Adipose tissue (tissue), 3 donors: ENCODE measurements at regions not wholly inside any gene's neighbourhood (a gene's known extent, or its start where the extent isn't known, plus 50 kb on each side); places are given as distances from the start of the nearest gene placed in this dataset.

Experiments used
- H3K27ac ChIP-seq: one replicate; pipeline ENCODE4 v1.5.1; 2013; ENCODE audit warnings: low read depth, low read length
- WGBS, 3 donors: extraction: QIAGEN DNeasy Blood & Tissue Kit; methylation state at CpG; one replicate each; pipeline ENCODE4 v1.1.7; 2013; 5-methylcytosine and 5-hydroxymethylcytosine counted together
- donor health status: healthy with polysubstance abuse.
- donor health status: Bipolar disorder and iron deficiency.
- donor health status: healthy.

DNA sequence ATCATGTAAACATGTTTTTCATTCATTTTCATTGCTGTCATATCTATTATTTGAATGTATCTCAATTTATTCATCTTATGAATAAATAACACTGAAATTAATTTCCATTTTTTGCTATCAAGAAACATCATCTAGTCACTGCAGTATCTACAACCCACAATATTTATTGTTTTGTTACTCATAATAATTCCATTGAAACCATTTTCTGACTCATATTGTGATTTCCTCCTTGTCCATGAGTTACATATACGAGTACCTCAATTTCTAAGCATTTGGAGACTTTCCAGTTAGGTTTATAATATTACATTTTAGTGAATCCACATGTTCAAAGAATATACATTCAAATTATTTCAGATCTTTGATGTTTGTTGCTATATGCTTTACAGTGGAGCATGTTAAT is 1524.0 kb downstream of the SLITRK1 start:
- no peak overlapping the region for H3K27ac ChIP-seq
- WGBS, 3 donors, result 54 to 67% (median 60%) methylated on average over 1 of the region's 1 CpG

DNA sequence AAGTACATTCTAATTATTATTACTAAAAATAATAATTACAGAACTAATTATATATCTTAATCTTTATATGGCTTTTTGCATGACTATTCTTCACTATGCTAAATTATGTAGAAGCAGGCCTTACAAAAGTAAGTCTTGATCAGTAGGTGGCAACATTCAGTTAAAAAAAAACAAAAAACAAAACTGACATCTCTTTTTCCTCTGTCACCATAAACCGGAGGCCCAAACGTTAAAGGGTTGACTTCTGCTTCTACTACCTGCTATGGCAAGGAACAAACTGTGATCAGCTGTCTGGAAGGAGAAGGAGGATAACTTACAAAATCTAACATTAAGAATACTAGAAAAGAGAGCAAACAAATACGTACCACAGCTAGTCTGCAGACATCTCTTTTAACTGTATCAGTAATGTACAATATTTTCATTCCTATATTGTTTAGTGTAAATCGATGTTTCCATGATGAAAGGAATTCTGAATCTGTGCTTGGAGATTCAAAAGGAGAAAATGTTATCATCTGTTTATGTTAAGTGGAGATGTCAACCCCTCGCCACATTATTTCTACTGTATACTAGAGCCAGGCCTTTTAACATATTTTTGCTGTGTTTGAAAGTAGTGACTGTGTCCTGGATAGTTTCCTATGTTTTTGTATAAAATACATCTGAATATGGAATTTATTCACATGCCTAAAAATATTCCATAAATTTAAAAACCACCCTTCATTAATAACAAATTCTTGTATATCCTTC is 1525.4 kb downstream of the SLITRK1 start:
- no peak overlapping the region for H3K27ac ChIP-seq
- 46 to 55% (median 52%) methylated on average over 5 of the region's 5 CpGs for WGBS, 3 donors

DNA sequence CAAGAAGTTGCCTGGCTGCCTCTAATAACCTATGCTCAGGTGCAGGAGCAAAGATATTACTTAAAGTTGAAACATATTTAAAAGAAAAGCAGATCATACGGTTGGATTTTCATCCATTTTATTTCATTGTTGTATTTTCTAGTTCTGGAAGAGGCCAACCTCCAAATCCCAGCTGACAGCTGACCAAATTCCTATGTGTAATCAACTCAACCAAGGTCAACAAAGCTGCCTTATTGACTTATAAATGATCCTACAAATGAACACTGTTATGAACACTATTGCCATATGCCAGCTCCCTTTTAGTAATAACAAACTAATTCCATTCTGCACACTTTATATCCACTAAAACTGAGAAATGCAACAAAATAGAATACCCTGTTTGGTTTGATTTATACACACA is 1537.4 kb downstream of the SLITRK1 start:
- H3K27ac ChIP-seq, result no peak overlapping the region
- whole genome bisulfite sequencing, 3 donors, result 66 to 92% (median 88%) methylated on average over 1 of the region's 1 CpG

DNA sequence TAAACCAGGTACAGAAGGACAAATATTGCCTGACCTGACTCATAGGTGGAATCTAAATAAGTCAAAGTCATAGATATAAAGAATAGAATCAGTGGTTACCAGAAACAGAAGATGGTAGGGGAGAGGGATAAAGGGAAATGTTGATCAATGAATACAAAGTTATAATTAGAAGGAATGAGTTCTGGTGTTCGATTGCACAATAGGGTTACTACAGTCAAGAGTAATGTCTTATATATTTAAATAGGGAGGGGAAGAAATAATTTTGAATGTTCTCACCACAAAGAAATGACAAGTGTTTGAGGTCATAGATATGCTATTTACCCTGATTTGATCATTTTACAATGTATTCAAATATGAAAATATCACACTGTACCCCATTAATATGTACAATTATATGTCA is 1541.2 kb downstream of the SLITRK1 start:
- WGBS, 3 donors, result 80 to 90% (median 86%) methylated on average over 1 of the region's 1 CpG

DNA sequence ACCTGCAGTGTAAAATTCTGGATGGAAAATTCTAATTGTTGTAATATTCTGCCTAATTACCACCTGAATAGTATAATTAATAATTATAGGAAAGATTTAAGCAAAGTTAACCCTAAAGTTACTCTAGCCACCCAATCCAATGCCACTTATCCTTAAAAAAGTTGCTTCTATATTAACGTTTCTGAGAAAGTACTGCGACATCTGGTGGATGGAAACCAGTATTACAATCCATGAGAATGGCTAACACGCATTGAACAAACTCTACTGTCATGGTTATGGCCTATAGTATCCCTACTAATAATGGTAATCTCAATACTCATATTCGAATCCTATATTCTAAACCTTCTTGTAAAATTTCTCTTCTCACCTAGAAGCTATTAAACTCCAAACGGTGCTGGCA is 1551.8 kb downstream of the SLITRK1 start:
- WGBS, 3 donors, result 51 to 59% (median 56%) methylated on average over 5 of the region's 5 CpGs
- H3K27ac ChIP-seq, result no peak overlapping the region

More for the DNA sequence above, 1541.2 kb downstream of the SLITRK1 start:
- no peak overlapping the region for H3K27ac ChIP-seq

DNA sequence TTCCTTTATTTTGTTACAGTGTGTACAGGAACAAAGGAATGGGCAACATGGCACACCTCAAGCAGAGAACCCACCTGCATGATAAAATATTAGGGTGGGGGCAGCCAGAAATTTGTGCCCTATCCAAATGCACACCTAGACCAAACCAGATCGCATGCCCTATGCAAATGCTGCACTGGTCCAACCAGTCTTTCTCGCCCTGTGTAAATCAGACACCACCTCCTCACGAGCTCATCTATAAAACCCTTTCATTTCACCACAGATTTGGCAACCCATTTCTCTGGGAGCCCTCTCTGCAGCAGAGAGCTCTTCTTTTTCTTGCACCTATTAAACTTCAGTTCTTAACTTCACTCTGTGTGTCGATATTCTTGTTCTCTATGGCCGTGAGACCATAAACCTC is 1559.2 kb downstream of the SLITRK1 start:
- H3K27ac ChIP-seq, result no peak overlapping the region
- WGBS, 3 donors, result 88 to 91% (median 90%) methylated on average over 5 of the region's 5 CpGs

DNA sequence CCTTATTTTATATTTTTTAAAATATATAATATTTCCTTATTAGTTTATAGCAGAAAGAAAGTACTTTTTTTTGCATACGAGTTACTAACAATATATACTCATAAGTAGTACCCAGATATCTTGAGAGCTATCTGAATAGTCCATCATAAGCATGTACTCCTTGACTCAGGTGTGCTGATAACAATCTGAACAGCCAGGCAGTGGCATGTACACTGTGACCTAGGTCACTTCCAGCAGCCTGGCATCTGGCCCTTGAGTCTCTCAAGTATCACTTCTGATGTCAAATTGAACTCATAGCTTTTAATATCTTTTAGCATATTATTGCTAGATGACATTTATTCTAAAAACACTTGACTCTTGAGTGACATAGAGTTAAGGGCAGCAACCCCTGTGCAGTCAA is 1576.7 kb downstream of the SLITRK1 start:
- 59 to 72% (median 67%) methylated on average over 1 of the region's 1 CpG for WGBS, 3 donors
- no peak overlapping the region for H3K27ac ChIP-seq

DNA sequence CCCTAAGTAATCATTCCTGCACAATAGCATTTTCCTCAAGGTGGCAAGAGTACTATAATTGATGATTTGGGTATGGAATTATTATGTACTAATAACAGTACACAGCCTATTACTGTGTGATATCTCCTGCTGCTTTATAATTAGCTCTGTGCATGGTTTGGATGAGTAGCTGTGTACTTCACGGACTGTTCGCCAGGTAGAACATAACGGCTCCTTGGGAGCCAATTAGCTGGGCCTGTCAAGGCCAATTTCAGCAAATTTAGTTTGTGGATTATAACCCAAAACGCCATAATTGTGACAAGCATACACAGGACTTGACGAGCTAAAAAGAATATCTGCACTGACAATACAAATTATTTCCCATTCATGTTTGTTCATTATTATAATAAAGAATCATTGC is 1584.2 kb downstream of the SLITRK1 start:
- 86 to 89% (median 88%) methylated on average over 5 of the region's 5 CpGs for WGBS, 3 donors
- H3K27ac ChIP-seq, result no peak overlapping the region

DNA sequence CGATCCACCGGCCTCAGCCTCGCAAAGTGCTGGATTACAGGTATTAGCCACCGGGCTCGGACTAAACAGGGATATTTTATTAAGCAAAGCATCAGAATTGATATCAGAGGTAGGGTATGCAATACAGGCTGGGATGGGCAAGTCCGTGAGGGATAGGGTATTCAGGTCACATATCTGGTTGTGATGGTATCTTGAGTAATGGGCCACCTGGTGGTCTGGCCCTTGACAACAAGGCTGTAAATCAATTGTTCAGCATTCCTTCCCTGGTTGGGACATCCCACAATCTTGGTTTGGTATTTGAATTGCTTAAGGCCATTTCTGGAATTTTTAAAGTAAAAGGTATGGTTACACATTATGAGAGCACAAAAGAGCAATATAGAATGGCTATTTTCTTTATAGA is 1588.0 kb downstream of the SLITRK1 start:
- no peak overlapping the region for H3K27ac ChIP-seq
- WGBS, 3 donors, result 91 to 93% (median 93%) methylated on average over 6 of the region's 6 CpGs

DNA sequence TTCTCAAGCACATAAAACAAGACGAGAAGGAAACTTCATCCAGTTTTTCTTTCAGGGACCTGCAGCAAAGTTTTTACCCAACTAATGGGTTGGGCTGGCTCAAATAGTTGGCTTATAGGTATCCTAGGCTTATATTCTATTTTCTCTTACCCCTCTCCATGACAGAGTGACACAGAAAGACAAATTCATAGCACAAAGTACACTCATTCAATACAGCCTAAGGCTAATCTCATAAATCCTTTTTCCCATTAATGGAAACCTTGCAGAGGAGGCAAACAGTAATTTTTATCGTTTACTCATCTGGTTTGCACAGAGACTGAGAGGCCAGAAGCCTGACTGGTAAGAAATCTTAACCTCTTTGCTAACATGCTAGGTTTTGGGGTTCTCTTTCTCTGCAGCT is 1589.9 kb downstream of the SLITRK1 start:
- WGBS, 3 donors, result 71 to 85% (median 74%) methylated on average over 2 of the region's 2 CpGs
- no peak overlapping the region for H3K27ac ChIP-seq

DNA sequence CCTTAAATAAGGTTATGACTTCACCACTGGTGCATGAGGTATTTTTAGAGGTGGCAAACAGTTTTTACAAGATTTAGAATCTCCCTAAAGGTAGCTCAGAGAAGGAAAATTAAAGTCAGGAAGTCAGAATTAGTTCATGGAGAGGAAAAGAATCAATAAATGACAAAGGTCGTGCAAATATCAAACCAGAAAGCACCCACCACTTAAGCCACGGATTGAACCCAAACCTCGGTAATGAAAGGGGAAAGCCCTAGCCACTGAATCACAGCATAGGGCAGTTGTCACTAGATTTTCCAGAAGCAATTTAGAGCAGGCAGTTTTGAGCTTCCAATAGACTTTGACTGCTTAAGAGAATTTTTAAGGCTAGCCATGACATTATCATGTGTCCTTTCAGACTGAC is 1590.4 kb downstream of the SLITRK1 start:
- WGBS, 3 donors, result 35 to 88% (median 88%) methylated on average over 3 of the region's 3 CpGs
- no peak overlapping the region for H3K27ac ChIP-seq

DNA sequence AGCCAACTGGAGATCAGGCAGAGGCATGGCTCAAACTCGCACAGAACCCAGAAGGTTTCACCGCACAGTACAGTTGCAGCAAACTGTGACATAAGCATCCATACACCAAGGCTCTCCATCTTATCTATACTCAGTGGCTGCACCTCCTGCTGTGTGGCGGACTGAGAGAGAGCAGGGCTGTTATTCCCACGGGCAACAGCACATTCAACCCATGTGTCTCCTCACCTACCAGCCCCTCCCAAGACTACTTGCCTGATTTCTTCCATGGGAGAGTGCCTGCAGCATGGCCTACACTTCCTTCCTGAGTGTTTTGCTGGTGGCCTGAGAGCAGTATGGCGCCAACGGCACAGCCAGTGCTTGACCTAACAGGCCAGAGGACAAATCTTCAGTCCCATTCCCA is 1606.6 kb downstream of the SLITRK1 start:
- 87 to 90% (median 89%) methylated on average over 6 of the region's 6 CpGs for WGBS, 3 donors
- H3K27ac ChIP-seq, result no peak overlapping the region

DNA sequence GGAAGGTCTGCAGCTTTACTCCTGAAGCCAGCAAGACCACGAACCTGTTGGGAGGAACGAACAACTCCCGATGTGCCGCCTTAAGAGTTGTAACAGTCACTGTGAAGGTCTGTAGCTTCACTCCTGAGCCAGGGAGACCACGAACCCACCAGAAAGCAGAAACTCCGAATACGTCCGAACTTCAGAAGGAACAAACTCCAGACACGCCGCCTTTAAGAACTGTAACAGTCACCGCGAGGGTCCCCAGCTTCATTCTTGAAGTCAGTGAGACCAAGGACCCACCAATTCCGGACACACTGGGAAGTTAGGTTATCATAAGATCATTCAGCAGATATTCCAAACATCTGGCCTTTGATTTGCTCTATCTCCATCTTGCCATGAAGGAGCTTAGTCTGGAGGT is 1623.0 kb downstream of the SLITRK1 start:
- 92 to 95% (median 94%) methylated on average over 13 of the region's 13 CpGs for WGBS, 3 donors

DNA sequence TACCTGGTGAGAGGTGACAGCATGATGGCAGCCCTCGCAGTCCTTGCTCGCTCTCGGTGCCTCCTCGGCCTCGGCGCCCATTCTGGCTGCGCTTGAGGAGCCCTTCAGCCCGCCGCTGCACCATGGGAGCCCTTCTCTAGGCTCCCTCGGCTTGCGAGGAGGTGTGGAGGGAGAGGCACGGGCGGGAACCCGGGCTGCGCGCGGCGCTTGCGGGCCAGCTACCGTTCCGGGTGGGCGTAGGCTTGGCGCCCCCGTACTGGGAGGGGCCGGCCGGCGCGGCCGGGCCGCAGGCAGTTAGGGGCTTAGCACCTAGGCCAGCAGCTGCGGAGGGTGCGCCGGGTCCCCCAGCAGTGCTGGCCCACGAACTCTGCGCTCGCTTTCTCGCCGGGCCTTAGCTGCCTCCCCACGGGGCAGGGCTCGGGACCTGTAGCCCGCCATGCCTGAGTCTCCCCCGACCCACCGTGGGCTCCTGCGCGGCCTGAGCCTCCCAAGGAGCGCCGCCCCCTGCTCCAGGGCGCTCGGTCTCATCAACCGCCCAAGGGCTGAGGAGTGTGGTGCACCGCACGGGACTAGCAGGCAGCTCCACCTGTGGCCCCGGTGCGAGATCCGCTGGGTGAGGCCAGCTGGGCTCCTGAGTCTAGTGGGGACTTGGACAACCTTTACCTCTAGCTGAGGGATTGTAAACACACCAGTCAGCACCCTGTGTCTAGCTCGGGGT is 1624.3 kb downstream of the SLITRK1 start:
- H3K27ac ChIP-seq, result no peak overlapping the region
- WGBS, 3 donors, result 93 to 96% (median 94%) methylated on average over 50 to 56 of the region's 56 CpGs

More for the DNA sequence above, 1623.0 kb downstream of the SLITRK1 start:
- no peak overlapping the region for H3K27ac ChIP-seq

DNA sequence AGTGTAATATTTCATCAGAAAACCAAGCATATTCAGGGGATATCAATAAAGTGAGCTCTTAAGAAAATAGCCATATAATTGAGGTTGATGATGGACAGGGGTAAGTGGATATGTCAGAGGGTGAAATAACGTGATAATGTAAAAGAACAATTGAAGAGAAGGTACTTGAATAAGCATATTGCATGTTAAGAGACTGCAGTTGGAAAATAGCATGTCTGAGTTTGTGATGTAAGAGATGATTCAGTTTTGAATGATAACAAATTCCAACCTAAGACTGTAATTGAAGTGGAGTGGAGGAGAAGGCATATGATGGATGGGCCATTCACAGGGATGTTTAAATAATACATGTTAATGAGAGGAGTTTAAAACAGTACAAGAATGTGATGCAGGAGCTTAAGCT is 1633.5 kb downstream of the SLITRK1 start:
- WGBS, 3 donors, result 54 to 72% (median 58%) methylated on average over 1 of the region's 1 CpG

DNA sequence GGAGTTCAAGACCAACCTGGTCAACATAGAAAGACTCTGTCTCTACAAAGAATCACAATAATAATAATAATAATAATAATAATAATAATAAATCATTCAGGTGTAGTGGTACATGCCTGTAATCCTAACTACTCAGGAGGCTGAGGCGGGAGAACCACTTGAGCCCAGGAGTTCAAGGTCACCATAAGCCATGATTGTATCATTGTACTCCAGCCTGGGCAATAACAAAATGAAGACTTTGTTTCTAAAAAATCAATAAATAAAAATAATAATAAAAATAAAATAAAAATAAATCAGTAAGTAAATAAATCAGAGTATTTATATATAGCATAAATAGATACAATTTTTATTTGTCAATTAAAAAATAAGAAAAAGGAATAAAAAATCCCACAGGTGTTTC is 1636.4 kb downstream of the SLITRK1 start:
- H3K27ac ChIP-seq, result no peak overlapping the region
- WGBS, 3 donors, result 82 to 100% (median 95%) methylated on average over 1 of the region's 1 CpG

More for the DNA sequence above, 1633.5 kb downstream of the SLITRK1 start:
- H3K27ac ChIP-seq, result no peak overlapping the region

DNA sequence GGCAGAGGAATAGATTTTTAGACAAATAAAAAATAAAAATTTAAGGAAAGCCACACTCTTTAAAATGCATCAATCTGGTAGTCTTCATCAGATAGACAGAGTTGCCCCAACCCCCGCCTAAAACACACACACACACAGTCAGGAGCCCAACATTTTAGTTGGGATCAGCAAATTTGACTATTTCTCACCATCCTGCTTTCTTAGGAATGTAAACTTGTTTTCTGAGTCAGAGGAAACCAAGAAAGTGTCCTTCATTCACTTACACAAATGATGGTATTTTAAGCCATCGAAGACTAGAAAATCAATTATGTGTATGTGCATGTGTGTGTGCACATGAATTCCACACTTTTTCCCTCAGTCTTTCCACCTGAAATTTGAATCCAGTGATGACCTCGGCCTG is 1657.5 kb downstream of the SLITRK1 start:
- 71 to 80% (median 80%) methylated on average over 3 of the region's 3 CpGs for WGBS, 3 donors
- H3K27ac ChIP-seq, result no peak overlapping the region

DNA sequence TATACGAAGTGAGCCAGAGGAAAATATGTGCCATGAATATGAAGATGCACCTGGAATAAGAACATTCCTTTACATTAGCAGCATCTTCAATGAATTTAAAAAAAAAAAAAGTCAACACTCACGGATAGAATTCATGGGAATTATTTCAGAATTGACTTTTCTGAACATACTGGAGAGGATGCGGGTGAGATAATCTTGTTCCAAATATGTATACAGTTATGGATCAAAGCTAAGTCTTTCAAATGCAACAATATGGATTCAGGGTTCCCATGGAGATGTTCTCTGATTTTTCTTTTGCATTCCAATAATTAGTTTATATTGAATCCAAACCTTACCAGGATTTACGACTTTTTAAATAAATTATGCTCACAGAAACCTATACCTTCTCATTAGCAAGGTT is 1660.7 kb downstream of the SLITRK1 start:
- WGBS, 3 donors, result 81 to 90% (median 86%) methylated on average over 4 of the region's 4 CpGs
- no peak overlapping the region for H3K27ac ChIP-seq

DNA sequence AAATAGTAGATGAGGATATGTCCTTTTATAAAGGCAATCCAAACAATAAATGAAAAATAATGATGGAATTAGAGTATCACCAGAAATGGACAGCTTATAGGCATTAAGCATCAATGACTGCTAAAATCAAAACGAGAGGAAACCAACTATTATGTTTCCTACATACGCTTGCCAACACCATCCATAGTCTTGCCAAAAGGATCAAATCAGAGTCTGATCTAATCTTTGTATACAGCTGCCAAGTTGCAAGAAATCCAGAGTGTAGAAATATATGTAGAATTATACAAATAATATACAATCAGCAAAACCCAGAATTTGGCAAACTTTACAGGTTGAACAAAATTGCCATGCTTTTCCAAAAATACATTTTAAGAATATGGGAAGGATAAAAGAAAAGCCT is 1661.6 kb downstream of the SLITRK1 start:
- no peak overlapping the region for H3K27ac ChIP-seq
- 49 to 57% (median 51%) methylated on average over 2 of the region's 2 CpGs for WGBS, 3 donors

DNA sequence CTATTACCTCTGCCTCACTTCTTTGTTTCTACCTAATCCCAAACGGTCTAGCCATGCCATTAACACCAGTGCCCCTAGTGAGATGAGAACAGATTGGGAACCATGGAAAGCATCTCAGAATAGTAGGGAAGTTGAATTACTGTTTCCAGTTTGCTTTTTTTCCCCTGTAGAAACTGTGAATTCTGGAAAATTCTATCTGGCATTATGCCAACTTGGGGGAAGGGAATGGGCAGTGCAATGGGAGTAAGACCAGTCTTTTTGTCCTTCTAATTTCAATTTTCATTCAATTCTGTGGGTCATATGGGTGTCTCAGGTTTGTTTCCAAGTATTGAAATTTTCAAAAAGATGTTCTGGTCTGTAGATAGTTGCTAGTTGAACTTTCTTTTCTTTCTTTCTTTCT is 1666.1 kb downstream of the SLITRK1 start:
- WGBS, 3 donors, result 62 to 84% (median 73%) methylated on average over 1 of the region's 1 CpG
- H3K27ac ChIP-seq, result no peak overlapping the region
